ENCODE measurements at regions not wholly inside any gene's neighbourhood (a gene's known extent, or its start where the extent isn't known, plus 50 kb on each side); places are given as distances from the start of the nearest gene placed in this dataset.

- TF ChIP-seq CTCF (IDR thresholded peaks at IDR 0.05; ENCODE audit: low read length) (no peak), EZH2 (IDR thresholded peaks at IDR 0.05; ENCODE audit: borderline replicate concordance, low read length) (no peak)
These were observed 268.3 kb upstream of the FAM83B start for GRCh38 chr6:54578261-54578660.

All from OCI-LY1 (cell line).